Occipital lobe (tissue), 1 donor: ENCODE measurements at regions not wholly inside any gene's neighbourhood (a gene's known extent, or its start where the extent isn't known, plus 50 kb on each side); places are given as distances from the start of the nearest gene placed in this dataset.

ENCODE experiments used
- DNase-seq: peaks from one replicate; lab custom pipeline; 2025; lab: John Stamatoyannopoulos, UW

GRCh38 chr10:64486901-64487300 is 965.7 kb downstream of the REEP3 start:
- DNase-seq = no peak

GRCh38 chr10:64494901-64495300 is 973.7 kb downstream of the REEP3 start:
- no peak for DNase-seq

GRCh38 chr10:64497306-64497705 is 976.1 kb downstream of the REEP3 start:
- no peak for DNase-seq

GRCh38 chr10:64501807-64502206 is 980.6 kb downstream of the REEP3 start:
- no peak for DNase-seq

- DNase-seq = no peak
Observed at GRCh38 chr10:64502936-64503335, 981.7 kb downstream of the REEP3 start.

GRCh38 chr10:64503429-64503828 is 982.2 kb downstream of the REEP3 start:
- DNase-seq = no peak

GRCh38 chr10:64505501-64505900 is 984.3 kb downstream of the REEP3 start:
- DNase-seq = no peak

GRCh38 chr10:64506963-64507362 is 985.8 kb downstream of the REEP3 start:
- DNase-seq = no peak

- DNase-seq = no peak
Observed at GRCh38 chr10:64507651-64508028, 986.4 kb downstream of the REEP3 start.

- no peak for DNase-seq
Observed at GRCh38 chr10:64508029-64508661, 986.9 kb downstream of the REEP3 start.

GRCh38 chr10:64515970-64516699 is 994.9 kb downstream of the REEP3 start:
- DNase-seq = no peak

GRCh38 chr10:64518456-64518855 is 997.3 kb downstream of the REEP3 start:
- no peak for DNase-seq

GRCh38 chr10:64519427-64519826 is 998.2 kb downstream of the REEP3 start:
- DNase-seq = no peak

- no peak for DNase-seq
Observed at GRCh38 chr10:64519831-64520230, 998.6 kb downstream of the REEP3 start.

- no peak for DNase-seq
Observed at GRCh38 chr10:64523065-64523759, 1002.0 kb downstream of the REEP3 start.

- no peak for DNase-seq
Observed at GRCh38 chr10:64528294-64529002, 1007.2 kb downstream of the REEP3 start.

- DNase-seq = no peak
Observed at GRCh38 chr10:64529003-64529350, 1007.8 kb downstream of the REEP3 start.

- no peak for DNase-seq
Observed at GRCh38 chr10:64534616-64535015, 1013.4 kb downstream of the REEP3 start.

GRCh38 chr10:64535131-64535867 is 1014.1 kb downstream of the REEP3 start:
- no peak for DNase-seq

- no peak for DNase-seq
Observed at GRCh38 chr10:64537112-64537511, 1015.9 kb downstream of the REEP3 start.

GRCh38 chr10:64537928-64538327 is 1016.7 kb downstream of the REEP3 start:
- no peak for DNase-seq
